Umbilical cord (tissue), 1 donor: ENCODE measurements at regions not wholly inside any gene's neighbourhood (a gene's known extent, or its start where the extent isn't known, plus 50 kb on each side); places are given as distances from the start of the nearest gene placed in this dataset.

Experiments used
- DNase-seq: peaks from one replicate; pipeline ENCODE4 v3.0.0-alpha.2; 2015; ENCODE audit warnings: low spot score

- no peak for DNase-seq
Measured at GRCh38 chr1:115492019-115492595, 149.7 kb upstream of the VANGL1 start.

- DNase-seq, result no peak
Measured at GRCh38 chr1:115491298-115492018, 150.3 kb upstream of the VANGL1 start.

- no peak for DNase-seq
Measured at GRCh38 chr1:115479055-115479482, 141.0 kb upstream of the NGF start.

GRCh38 chr1:115477071-115477470 lies 139.0 kb upstream of the NGF start:
- DNase-seq, result no peak

GRCh38 chr1:115476616-115477015 lies 138.6 kb upstream of the NGF start:
- no peak for DNase-seq

GRCh38 chr1:115475901-115476300 lies 137.9 kb upstream of the NGF start:
- DNase-seq, result no peak

- DNase-seq, result no peak
Measured at GRCh38 chr1:115475252-115475651, 137.2 kb upstream of the NGF start.

- no peak for DNase-seq
Measured at GRCh38 chr1:115473986-115474565, 136.0 kb upstream of the NGF start.

- peak; percentile 17 for DNase-seq
Measured at GRCh38 chr1:115469703-115470476, 131.8 kb upstream of the NGF start.

GRCh38 chr1:115467790-115468189 lies 129.7 kb upstream of the NGF start:
- no peak for DNase-seq

GRCh38 chr1:115467196-115467595 lies 129.1 kb upstream of the NGF start:
- no peak for DNase-seq

- no peak for DNase-seq
Measured at GRCh38 chr1:115466433-115466832, 128.4 kb upstream of the NGF start.

GRCh38 chr1:115465802-115466363 lies 127.8 kb upstream of the NGF start:
- no peak for DNase-seq

- DNase-seq, result no peak
Measured at GRCh38 chr1:115463347-115463746, 125.3 kb upstream of the NGF start.

GRCh38 chr1:115462566-115463076 lies 124.6 kb upstream of the NGF start:
- no peak for DNase-seq

- no peak for DNase-seq
Measured at GRCh38 chr1:115461526-115461925, 123.5 kb upstream of the NGF start.

GRCh38 chr1:115459161-115459560 lies 121.1 kb upstream of the NGF start:
- no peak for DNase-seq

GRCh38 chr1:115458426-115459114 lies 120.5 kb upstream of the NGF start:
- no peak for DNase-seq

- DNase-seq, result peak; percentile 40
Measured at GRCh38 chr1:115457289-115457688, 119.2 kb upstream of the NGF start.

GRCh38 chr1:115456441-115456961 lies 118.5 kb upstream of the NGF start:
- peak; percentile 16 for DNase-seq
